MM.1S (cell line): ENCODE measurements at regions not wholly inside any gene's neighbourhood (a gene's known extent, or its start where the extent isn't known, plus 50 kb on each side); places are given as distances from the start of the nearest gene placed in this dataset.

Experiments
- EZH2phosphoT487 ChIP-seq: fragments of 300-600 bp; sonication (generic); IDR thresholded peaks from 2 replicates; pipeline ENCODE4 v1.6.1; 2018; ENCODE audit warnings: antibody characterized with exemption, low read length
- TF ChIP-seq, protein P1 (sequence below): fragments of 300-600 bp; sonication (generic); IDR thresholded peaks from 2 replicates; pipeline ENCODE4 v1.5.1; 2016; ENCODE audit warnings: antibody characterized with exemption, low read length, mixed read lengths

DNA sequence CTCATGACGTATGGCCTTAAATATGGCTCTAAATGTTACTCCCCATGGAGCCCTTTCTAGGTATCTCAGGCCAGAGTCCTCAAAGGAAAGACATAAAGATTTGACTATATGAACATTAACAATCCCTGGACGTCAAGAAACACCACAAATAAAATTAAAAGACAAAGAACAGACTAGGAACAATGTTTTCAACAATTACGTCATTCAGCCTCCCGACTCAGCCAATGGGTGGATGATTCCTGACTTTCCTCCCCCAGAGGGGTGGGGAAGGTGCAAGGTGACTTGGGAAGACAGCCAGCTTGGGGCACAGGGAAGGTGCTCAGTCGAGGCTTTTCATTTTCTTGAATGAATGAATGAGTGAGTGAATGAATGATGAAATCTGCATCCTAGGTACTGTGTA lies 157.4 kb downstream of the TFAP2C start:
- TF ChIP-seq, protein P1, sequence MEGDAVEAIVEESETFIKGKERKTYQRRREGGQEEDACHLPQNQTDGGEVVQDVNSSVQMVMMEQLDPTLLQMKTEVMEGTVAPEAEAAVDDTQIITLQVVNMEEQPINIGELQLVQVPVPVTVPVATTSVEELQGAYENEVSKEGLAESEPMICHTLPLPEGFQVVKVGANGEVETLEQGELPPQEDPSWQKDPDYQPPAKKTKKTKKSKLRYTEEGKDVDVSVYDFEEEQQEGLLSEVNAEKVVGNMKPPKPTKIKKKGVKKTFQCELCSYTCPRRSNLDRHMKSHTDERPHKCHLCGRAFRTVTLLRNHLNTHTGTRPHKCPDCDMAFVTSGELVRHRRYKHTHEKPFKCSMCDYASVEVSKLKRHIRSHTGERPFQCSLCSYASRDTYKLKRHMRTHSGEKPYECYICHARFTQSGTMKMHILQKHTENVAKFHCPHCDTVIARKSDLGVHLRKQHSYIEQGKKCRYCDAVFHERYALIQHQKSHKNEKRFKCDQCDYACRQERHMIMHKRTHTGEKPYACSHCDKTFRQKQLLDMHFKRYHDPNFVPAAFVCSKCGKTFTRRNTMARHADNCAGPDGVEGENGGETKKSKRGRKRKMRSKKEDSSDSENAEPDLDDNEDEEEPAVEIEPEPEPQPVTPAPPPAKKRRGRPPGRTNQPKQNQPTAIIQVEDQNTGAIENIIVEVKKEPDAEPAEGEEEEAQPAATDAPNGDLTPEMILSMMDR, result no peak
- TF ChIP-seq EZH2phosphoT487, result no peak
